ENCODE measurements at regions not wholly inside any gene's neighbourhood (a gene's known extent, or its start where the extent isn't known, plus 50 kb on each side); places are given as distances from the start of the nearest gene placed in this dataset.

- DNase-seq = no peak
Measured at GRCh38 chr9:84393266-84393950, 52.9 kb upstream of the SLC28A3 start.

DNA sequence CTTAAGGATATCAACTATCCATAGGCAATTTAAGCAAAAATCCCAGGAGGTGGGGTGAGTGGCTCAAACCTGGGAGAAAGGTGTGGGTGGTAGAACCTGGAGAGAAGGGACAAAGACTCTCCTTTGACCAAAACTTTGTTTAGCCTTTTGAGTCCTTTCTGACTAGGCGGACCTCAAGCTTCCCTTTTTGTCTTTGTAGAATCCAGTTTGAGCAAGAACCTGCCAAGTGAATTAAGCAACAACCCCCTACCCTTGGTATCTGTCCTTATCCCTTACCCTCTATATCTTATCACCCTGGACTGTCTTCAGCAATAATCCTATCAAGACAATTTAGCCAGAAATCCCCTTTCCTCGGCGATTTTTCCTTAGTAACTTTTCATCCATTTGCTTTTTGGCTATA, 53.5 kb upstream of the SLC28A3 start:
- no peak for DNase-seq

- DNase-seq = peak; percentile 79
Measured at GRCh38 chr9:84397151-84397728, 56.7 kb upstream of the SLC28A3 start.

GRCh38 chr9:84397822-84398221, 57.3 kb upstream of the SLC28A3 start:
- DNase-seq = no peak

DNA sequence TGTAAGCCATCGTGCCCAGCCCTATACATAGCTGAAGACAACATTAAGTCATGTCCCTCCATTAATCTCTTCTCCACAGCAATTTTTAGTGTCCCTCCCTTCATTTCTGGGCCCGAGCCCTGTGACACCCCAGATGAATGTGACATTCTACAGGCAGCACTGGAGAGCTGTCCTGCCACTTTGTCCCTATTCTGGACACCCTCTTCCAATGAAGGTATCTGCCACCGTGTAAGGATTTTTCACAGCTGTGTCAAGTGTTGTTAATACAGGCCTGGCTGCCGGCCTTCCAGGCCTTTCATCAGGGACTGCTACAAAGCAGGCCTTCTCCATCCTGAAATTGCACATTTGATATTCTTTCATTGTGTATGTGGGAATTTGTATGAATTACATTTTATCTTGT, 62.0 kb upstream of the SLC28A3 start:
- DNase-seq = no peak

GRCh38 chr9:84403288-84403687, 62.7 kb upstream of the SLC28A3 start:
- no peak for DNase-seq

DNA sequence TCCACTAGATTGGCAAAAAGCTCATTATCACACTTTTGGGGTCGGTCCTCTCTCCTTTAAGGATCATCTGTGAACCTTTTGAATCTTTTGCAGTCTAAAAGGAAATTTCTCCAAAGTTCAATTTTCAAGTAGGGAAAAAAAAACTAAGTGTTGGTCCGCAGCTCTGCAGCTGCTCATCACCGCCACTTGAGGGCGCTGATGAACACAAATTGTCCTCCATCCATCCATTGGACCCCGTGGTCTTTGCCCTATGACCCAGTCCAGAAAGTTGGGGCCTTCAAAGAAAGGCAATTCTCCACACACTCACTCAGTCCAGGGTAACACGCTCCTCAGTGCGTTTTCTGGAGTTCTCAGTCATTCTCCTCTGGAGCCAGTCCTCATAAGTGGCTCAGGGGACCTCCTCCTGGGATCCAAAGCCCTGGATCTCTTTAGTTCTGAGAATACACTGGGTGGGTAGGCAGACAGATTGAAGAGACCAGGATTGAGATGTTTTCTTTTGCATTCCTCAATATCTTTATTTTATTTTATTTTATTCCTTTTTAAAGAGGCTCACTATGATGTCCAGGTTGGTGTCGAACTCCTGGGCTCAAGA, 63.6 kb upstream of the SLC28A3 start:
- no peak for DNase-seq

GRCh38 chr9:84405667-84406066, 65.1 kb upstream of the SLC28A3 start:
- no peak for DNase-seq

DNA sequence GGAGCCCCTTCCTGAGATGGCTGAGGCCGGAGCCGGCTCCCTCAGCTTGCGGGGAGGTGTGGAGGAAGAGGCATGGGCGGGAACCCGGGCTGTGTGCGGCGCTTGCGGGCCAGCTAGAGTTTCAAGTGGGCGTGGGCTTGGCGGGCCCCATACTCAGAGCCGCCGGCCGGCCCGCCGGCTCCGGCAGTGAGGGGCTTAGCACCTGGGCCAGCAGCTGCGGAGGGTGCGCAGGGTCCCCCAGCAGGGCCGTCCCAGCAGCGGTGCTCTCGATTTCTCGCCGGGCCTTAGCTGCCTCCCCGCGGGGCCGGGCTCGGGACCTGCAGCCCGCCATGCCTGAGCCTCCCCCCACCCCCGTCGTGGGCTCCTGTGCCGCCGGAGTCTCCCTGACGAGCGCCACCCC, 67.9 kb upstream of the SLC28A3 start:
- DNase-seq = no peak

GRCh38 chr9:84411683-84412267, 71.2 kb upstream of the SLC28A3 start:
- DNase-seq = no peak

- DNase-seq = no peak
Measured at GRCh38 chr9:84412654-84413053, 72.1 kb upstream of the SLC28A3 start.

- no peak for DNase-seq
Measured at GRCh38 chr9:84413301-84413700, 72.7 kb upstream of the SLC28A3 start.

GRCh38 chr9:84419031-84419602, 78.6 kb upstream of the SLC28A3 start:
- no peak for DNase-seq

DNA sequence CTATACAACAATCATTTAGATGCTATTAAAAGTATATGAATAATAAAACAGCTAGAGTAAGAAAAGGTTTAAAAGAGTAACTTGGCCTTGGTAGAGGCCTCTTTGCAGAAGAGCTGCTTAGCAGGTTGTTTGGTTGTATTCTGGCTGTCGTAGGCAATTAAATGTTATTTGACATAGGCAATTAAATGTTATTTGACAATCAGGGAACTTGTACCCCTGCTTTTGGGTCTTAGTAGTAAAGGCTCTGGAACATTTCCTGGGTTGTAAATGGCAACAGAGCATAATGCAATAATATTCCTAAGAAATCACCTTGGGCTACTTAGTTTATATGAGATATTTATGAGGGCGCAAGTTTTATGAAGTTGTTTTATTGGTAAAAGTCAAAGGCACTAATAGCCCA, 84.4 kb upstream of the SLC28A3 start:
- DNase-seq = no peak

- DNase-seq = no peak
Measured at GRCh38 chr9:84432746-84433145, 92.2 kb upstream of the SLC28A3 start.

GRCh38 chr9:84435902-84436301, 95.3 kb upstream of the SLC28A3 start:
- no peak for DNase-seq

DNA sequence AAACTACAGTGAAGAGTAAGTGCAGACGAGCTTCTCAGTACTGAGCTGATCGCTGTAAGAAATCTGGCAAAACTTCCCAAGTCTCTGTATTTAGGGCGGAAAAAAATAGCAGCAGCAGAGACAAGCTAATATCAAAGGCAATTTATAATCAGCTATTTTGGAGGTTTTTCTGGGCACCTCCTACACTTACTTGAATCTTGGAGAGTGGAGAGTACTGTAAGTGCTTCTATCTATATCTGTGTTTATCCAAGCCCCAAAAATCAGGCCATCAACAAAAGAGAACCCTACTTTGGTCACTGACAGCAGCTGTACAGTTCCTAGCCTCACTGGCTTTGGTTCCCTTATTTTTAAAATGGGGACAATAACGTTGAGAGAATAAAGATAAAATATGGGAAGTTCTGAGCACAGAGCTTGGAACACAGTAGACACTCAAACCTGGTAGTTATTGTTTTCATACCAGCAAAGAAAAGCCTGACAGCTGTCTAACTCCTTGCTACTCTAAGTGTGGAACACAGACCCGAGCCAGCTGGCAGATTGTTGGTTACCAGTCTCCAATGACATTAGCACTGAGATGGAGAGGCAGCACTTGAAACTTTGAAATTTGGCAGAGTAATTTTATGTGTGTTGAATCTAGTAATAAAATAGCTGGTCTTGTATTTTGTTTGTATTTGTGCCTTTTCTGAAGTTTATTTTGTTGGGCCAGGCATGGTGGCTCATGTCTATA, 96.0 kb upstream of the SLC28A3 start:
- DNase-seq = no peak

DNA sequence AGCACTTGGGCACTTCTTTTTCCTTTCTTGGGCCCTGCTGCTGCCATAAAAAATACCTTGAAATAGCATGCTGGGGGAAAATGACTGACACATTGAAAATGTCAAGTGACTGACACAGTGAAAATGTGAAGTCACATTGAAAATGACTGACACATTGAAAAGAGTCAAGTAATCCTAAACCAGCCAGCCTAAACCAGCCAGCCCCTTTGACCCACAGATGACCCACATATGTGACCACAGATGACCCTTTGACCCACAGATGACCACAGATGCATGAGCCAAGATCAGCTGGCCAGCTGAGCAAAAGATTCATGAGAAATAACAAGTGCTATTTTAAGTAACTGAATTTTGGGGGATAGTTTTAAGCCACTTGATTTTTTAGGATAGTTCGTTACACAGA, 97.8 kb upstream of the SLC28A3 start:
- DNase-seq = no peak

GRCh38 chr9:84439250-84439649, 98.7 kb upstream of the SLC28A3 start:
- no peak for DNase-seq

DNA sequence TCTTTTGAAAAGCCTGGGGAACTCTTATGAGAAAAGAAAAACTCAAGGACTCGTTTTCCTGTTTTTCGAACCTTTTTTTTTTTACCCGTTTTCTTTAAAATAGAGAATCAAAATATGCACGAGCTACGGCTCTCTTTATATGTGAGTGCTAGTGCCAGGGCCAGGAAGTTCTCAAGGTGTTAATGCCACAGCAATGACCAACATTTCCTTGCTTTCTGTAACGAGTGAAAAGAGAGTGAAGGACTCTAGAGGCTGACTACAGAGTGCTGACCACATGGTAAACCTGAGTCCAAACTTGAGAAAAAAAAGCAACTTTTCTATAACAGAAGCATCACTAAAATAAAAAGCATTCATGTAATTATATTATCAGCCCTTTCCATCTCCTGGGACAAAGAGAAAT, 102.2 kb upstream of the SLC28A3 start:
- no peak for DNase-seq

DNA sequence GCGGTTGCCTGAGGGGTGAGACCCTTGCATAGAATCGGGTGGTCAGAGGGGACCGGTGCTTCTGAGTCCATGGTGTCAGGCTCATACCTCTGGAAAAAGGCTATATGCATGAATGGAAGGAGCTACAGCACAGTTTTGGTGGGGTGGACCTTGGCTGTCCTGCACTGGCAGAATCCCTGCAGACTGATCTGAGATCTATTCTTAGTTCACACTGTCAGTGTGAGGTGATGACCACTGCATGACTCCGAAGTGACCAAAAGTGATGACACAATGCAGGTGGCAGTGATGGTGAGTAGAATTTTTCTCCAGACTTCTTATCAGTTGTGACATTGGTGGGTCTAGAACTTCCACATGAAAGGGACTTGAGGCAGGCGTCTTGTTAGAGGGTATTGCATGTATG, 105.2 kb upstream of the SLC28A3 start:
- DNase-seq = no peak

DNA sequence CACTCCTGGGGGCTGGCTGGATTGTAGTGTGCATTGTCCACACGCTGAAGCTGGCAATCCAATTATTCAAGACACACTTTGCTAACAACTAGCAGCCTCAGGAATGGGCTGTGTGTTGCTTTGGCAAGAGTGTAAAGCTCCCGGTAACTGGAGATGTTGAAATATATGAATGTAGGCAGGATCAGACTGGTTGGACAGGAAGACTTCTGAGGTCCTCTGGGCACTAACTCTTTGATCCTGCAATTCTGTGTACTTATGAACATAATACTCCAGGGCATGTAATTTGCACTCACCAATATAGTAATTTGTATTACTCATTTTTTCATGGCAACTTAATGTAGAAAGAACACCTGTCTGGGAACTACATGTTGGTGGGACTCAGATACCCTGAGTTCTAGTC, 106.7 kb upstream of the SLC28A3 start:
- no peak for DNase-seq

DNA sequence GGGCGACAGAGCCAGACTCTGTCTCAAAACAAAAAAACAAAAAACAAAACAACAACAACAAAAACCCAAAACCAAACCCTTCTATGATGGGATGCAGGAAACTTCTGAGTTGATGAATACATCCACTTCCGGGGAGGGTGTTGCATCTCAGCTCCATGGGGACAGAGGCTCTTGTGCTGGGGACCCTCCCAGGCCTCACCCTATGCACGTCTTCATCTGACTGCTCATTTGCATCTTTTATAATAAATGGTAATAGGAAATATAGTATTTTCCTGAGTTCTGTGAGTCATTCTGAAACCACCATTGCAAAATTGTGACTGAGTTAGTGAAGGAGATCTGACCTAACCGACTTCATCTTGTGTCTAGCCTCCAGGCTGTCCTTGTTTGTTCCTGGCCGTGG, 109.5 kb upstream of the SLC28A3 start:
- no peak for DNase-seq

Measured in kidney glomerular epithelial cell (primary cell).